H9 (cell line): ENCODE measurements at regions not wholly inside any gene's neighbourhood (a gene's known extent, or its start where the extent isn't known, plus 50 kb on each side); places are given as distances from the start of the nearest gene placed in this dataset.

Experiments used
- DNase-seq: peaks from one replicate; pipeline ENCODE4 v3.0.0-alpha.2; 2017
- H2AFZ ChIP-seq: one replicate; pipeline ENCODE4 v1.6.1; 2013; ENCODE audit warnings: mild to moderate bottlenecking, low read length, control low read depth, moderate library complexity
- H2AK5ac ChIP-seq: 2 replicates; pipeline ENCODE4 v1.6.1; 2013; ENCODE audit warnings: low read length, control low read depth, mixed read lengths; ENCODE audit not compliant: insufficient read length
- H2BK120ac ChIP-seq: one replicate; pipeline ENCODE4 v1.6.1; 2013; ENCODE audit warnings: low read depth, mild to moderate bottlenecking, low read length, control low read depth, inconsistent platforms; ENCODE audit not compliant: poor library complexity, severe bottlenecking
- H2BK12ac ChIP-seq: 2 replicates; pipeline ENCODE4 v1.6.1; 2013; ENCODE audit warnings: low read length, control low read depth, mixed read lengths, low read depth; ENCODE audit not compliant: insufficient read length
- H2BK15ac ChIP-seq: 2 replicates; pipeline ENCODE4 v1.6.1; 2013; ENCODE audit warnings: low read depth, low read length, control low read depth
- H2BK20ac ChIP-seq: one replicate; pipeline ENCODE4 v1.6.1; 2013; ENCODE audit warnings: low read depth, mild to moderate bottlenecking, low read length, control low read depth, inconsistent platforms; ENCODE audit not compliant: poor library complexity, severe bottlenecking
- H2BK5ac ChIP-seq: 2 replicates; pipeline ENCODE4 v1.6.1; 2013; ENCODE audit warnings: low read length, control low read depth, mixed read lengths; ENCODE audit not compliant: insufficient read length
- H3K14ac ChIP-seq: 2 replicates; pipeline ENCODE4 v1.6.1; 2013; ENCODE audit warnings: low read length, control low read depth; ENCODE audit not compliant: insufficient read depth
- H3K18ac ChIP-seq: 2 replicates; pipeline ENCODE4 v1.6.1; 2013; ENCODE audit warnings: low read depth, mild to moderate bottlenecking, mixed read lengths, low read length, control low read depth; ENCODE audit not compliant: insufficient read length
- H3K23ac ChIP-seq: 2 replicates; pipeline ENCODE4 v1.6.1; 2013; ENCODE audit warnings: low read length, control low read depth, mixed read lengths, low read depth; ENCODE audit not compliant: insufficient read length
- H3K23me2 ChIP-seq: 2 replicates; pipeline ENCODE4 v1.6.1; 2013; ENCODE audit warnings: low read depth, mild to moderate bottlenecking, mixed read lengths, low read length, control low read depth; ENCODE audit not compliant: insufficient read length, poor library complexity, severe bottlenecking
- H3K27ac ChIP-seq: 2 replicates; pipeline ENCODE4 v1.5.1; 2013; ENCODE audit warnings: low read length, control low read depth, mixed read lengths, low read depth; ENCODE audit not compliant: insufficient read length
- H3K27me3 ChIP-seq: 2 replicates; pipeline ENCODE4 v1.6.1; 2013; ENCODE audit warnings: low read length, control low read depth, inconsistent platforms; ENCODE audit not compliant: insufficient read depth
- H3K4ac ChIP-seq: 2 replicates; pipeline ENCODE4 v1.6.1; 2013; ENCODE audit warnings: low read depth, mild to moderate bottlenecking, control low read depth, inconsistent platforms, low read length, moderate library complexity
- H3K4me1 ChIP-seq: 2 replicates; pipeline ENCODE4 v1.6.1; 2013; ENCODE audit warnings: low read length, control low read depth, inconsistent platforms; ENCODE audit not compliant: insufficient read depth
- H3K4me2 ChIP-seq: 2 replicates; pipeline ENCODE4 v1.6.1; 2013; ENCODE audit warnings: low read length, control low read depth, mixed read lengths; ENCODE audit not compliant: insufficient read length, insufficient read depth
- H3K56ac ChIP-seq: 2 replicates; pipeline ENCODE4 v1.6.1; 2013; ENCODE audit warnings: low read depth, mild to moderate bottlenecking, mixed read lengths, low read length, control low read depth; ENCODE audit not compliant: insufficient read length
- H3K79me1 ChIP-seq: 2 replicates; pipeline ENCODE4 v1.6.1; 2013; ENCODE audit warnings: low read depth, mild to moderate bottlenecking, moderate library complexity, low read length, control low read depth, inconsistent platforms; ENCODE audit not compliant: insufficient read depth, poor library complexity, severe bottlenecking
- H3K79me2 ChIP-seq: 2 replicates; pipeline ENCODE4 v1.6.1; 2013; ENCODE audit warnings: low read length, control low read depth, inconsistent platforms; ENCODE audit not compliant: insufficient read depth
- H3K9ac ChIP-seq: 2 replicates; pipeline ENCODE4 v1.6.1; 2013; ENCODE audit warnings: low read length, control low read depth, mixed read lengths; ENCODE audit not compliant: insufficient read length; ENCODE audit errors: extremely low read depth
- H3K9me3 ChIP-seq: one replicate; pipeline ENCODE4 v1.6.1; 2013; ENCODE audit warnings: low read depth, low read length, inconsistent platforms; ENCODE audit not compliant: control insufficient read depth
- H3T11ph ChIP-seq: one replicate; pipeline ENCODE4 v1.6.1; 2013; ENCODE audit warnings: mild to moderate bottlenecking, low read length, control low read depth, inconsistent platforms
- H4K20me1 ChIP-seq: one replicate; pipeline ENCODE4 v1.6.1; 2013; ENCODE audit not compliant: control insufficient read depth, insufficient read length, insufficient read depth
- H4K5ac ChIP-seq: 2 replicates; pipeline ENCODE4 v1.6.1; 2013; ENCODE audit warnings: low read depth, mild to moderate bottlenecking, mixed read lengths, low read length, control low read depth; ENCODE audit not compliant: insufficient read length
- H4K8ac ChIP-seq: replicated peaks from 2 replicates; pipeline ENCODE4 v1.6.1; 2013; ENCODE audit warnings: low read length, control low read depth, mixed read lengths, low read depth; ENCODE audit not compliant: insufficient read length
- H4K91ac ChIP-seq: 2 replicates; pipeline ENCODE4 v1.6.1; 2013; ENCODE audit warnings: low read depth, mild to moderate bottlenecking, moderate library complexity, mixed read lengths, low read length, control low read depth; ENCODE audit not compliant: insufficient read length
- H3K27ac Mint-ChIP-seq, 3 experiments: 2 replicates in 2 of 3; 3 replicates in 1 of 3; pipeline ENCODE4 v1.8.0; 2020 to 2021; ENCODE audit warnings: mixed read lengths in 3 of 3, mild to moderate bottlenecking in 1 of 3, moderate library complexity in 1 of 3
- H3K27me3 Mint-ChIP-seq: 2 replicates; pipeline ENCODE4 v1.8.0; 2021; ENCODE audit warnings: low read depth, mild to moderate bottlenecking, moderate library complexity, mixed read lengths
- H3K36me3 Mint-ChIP-seq, 3 experiments: 2 replicates in 2 of 3; 3 replicates in 1 of 3; pipeline ENCODE4 v1.8.0; 2020 to 2021; ENCODE audit warnings: low read depth in 3 of 3, mixed read lengths in 3 of 3; ENCODE audit not compliant: insufficient read depth in 1 of 3
- H3K4me1 Mint-ChIP-seq, 2 experiments: 2 replicates each; pipeline ENCODE4 v1.8.0; 2020; ENCODE audit warnings: mixed read lengths in 2 of 2
- H3K4me3 Mint-ChIP-seq, 2 experiments: 2 replicates in 1 of 2; 3 replicates in 1 of 2; pipeline ENCODE4 v1.8.0; 2020 to 2021; ENCODE audit warnings: mild to moderate bottlenecking in 2 of 2, mixed read lengths in 2 of 2, moderate library complexity in 1 of 2
- H3K9me3 Mint-ChIP-seq, 2 experiments: 2 replicates in 1 of 2; 3 replicates in 1 of 2; pipeline ENCODE4 v1.8.0; 2020; ENCODE audit warnings: mild to moderate bottlenecking in 2 of 2, mixed read lengths in 2 of 2, moderate library complexity in 1 of 2
- CTCF ChIP-seq: fragments of 200-600 bp; sonication (generic); conservative IDR thresholded peaks from 3 replicates; pipeline ENCODE4 v1.8.0; 2021; ENCODE audit warnings: antibody characterized with exemption, mild to moderate bottlenecking
- WGBS: extraction: QIAGEN DNeasy Blood & Tissue Kit; methylation state at CpG from one replicate; pipeline ENCODE4 v1.1.7; 2013; ENCODE audit warnings: missing lambda C conversion rate, low lambda C conversion rate, mixed read lengths; ENCODE audit not compliant: insufficient read length; ENCODE audit errors: extremely low coverage; 5-methylcytosine and 5-hydroxymethylcytosine counted together

DNA sequence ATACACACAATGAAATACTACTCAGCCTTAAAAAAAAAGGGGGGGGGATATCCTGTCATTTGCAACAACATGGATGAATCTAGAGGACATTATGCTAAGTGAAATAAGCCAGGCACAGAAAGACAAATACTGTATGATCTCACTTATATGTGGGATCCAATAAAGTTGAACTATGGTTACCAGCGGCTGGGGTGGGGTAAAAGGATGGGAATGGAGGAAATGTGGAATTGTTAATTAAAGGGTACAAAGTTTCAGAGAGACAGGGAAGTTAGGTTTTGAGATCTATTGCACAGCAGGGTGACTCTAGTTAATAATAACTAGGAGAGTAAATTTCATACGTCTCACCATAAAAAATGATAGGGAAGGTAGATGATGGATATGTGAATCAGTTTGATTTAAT lies 76.2 kb upstream of the ZNF608 start:
- Histone ChIP-seq H2AFZ (no peak overlapping the region), H4K8ac (no peak overlapping the region), H3K4ac (no peak overlapping the region), H3T11ph (no peak overlapping the region), H2BK15ac (no peak overlapping the region), H3K9ac (no peak overlapping the region), H4K20me1 (no peaks in the 10 kb centered on the region), H2BK20ac (no peak overlapping the region), H2BK12ac (no peak overlapping the region), H4K5ac (no peak overlapping the region), H3K56ac (no peak overlapping the region), H3K27ac (no peak overlapping the region), H3K18ac (no peak overlapping the region), H3K9me3 (no peaks in the 10 kb centered on the region), H3K27me3 (no peaks in the 10 kb centered on the region), H3K14ac (no peak overlapping the region), H3K23ac (no peak overlapping the region), H2BK120ac (no peak overlapping the region), H3K4me2 (no peak overlapping the region), H2BK5ac (no peak overlapping the region), H4K91ac (no peak overlapping the region), H3K79me1 (no peaks in the 10 kb centered on the region), H3K23me2 (no peaks in the 10 kb centered on the region), H3K4me1 (no peaks in the 10 kb centered on the region), H3K79me2 (no peaks in the 10 kb centered on the region), H2AK5ac (no peak overlapping the region)
- H3K36me3 Mint-ChIP-seq: no peaks in the 10 kb centered on the region
- peaks cover 6 to 8% of the 10 kb centered on the region in 2 experiments for H3K4me1 Mint-ChIP-seq
- no peak for DNase-seq
- H3K27ac Mint-ChIP-seq: no peak overlapping the region
- H3K27me3 Mint-ChIP-seq: no peaks in the 10 kb centered on the region
- no peak for TF ChIP-seq CTCF
- no peak overlapping the region for H3K4me3 Mint-ChIP-seq
- WGBS: no CpG with 5 or more reads among the region's 2 CpGs
- no peaks in the 10 kb centered on the region for H3K9me3 Mint-ChIP-seq
